ENCODE measurements at regions not wholly inside any gene's neighbourhood (a gene's known extent, or its start where the extent isn't known, plus 50 kb on each side); places are given as distances from the start of the nearest gene placed in this dataset.

DNA sequence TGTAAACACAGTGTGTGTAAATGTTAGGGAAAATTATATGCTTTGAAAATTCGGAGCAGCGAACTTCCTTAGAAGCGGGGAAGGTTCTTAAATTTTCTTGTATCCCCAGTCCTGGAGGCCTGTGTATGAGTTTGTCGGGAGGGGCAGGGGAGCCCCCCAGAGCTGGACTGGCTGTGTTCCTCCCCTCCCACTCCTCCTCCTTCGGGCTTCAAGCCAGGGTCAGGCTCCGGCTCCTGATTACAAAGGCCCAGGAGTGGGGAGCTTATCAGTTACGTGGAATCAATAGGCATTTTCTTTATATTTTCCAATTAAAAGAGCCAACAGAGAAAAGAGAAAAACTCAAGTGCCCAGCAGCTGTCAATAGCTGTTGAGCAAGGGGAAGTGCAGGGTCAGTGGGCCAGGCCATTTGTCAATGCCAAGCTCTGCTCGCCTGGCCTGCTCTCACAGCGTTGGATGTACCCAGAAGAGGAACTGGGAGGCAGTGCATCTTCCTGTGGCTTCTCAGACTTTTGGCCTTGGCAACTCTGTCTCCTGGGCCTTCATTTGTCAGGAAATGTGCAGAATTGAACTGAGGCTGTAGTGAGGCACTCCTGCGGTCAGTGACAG is 156.9 kb upstream of the PCBD1 start:
- Histone ChIP-seq H3K36me3 (ENCODE audit: control insufficient read depth in 2 of 2, extremely low read depth in 1 of 2, insufficient read depth in 2 of 2, low read length in 2 of 2) (no peaks in the 10 kb centered on the region), H3K4me2 (ENCODE audit: control insufficient read depth, extremely low read depth, insufficient read depth, low read depth, low read length) (no peak overlapping the region), H3K79me2 (ENCODE audit: control insufficient read depth, insufficient read depth, low read length) (no peaks in the 10 kb centered on the region), H3K9me3 (ENCODE audit: control insufficient read depth, low read depth, low read length) (no peaks in the 10 kb centered on the region), H3K27me3 (ENCODE audit: control insufficient read depth, extremely low read depth, insufficient read depth, low read length) (peaks cover 27% of the 10 kb centered on the region), H4K20me1 (ENCODE audit: control insufficient read depth, extremely low read depth, insufficient read depth, low read length) (no peaks in the 10 kb centered on the region), H2AFZ (ENCODE audit: control insufficient read depth, low read length) (no peak overlapping the region), H3K4me1 (ENCODE audit: control insufficient read depth, extremely low read depth, insufficient read depth, low read length) (no peaks in the 10 kb centered on the region), H3K27ac (ENCODE audit: control insufficient read depth, insufficient read depth, low read length) (no peak overlapping the region), H3K9ac (ENCODE audit: control insufficient read depth, extremely low read depth, insufficient read depth, low read length) (no peak overlapping the region), H3K9me1 (ENCODE audit: control insufficient read depth, extremely low read depth, insufficient read depth, low read length) (no peaks in the 10 kb centered on the region), H3K4me3 (ENCODE audit: control insufficient read depth in 2 of 3, extremely low read depth in 1 of 3, insufficient read depth in 2 of 3, low read depth in 1 of 3, low read length in 3 of 3) (no peak overlapping the region)
- dilution Hi-C loops (cut with MboI; ENCODE audit: extremely low pct_ligation_motif_present, low sequenced_read_pairs): no loop called here
- DNase-seq (ENCODE audit: low read depth, low spot score): no peak
- FAIRE-seq: no peak
- TF ChIP-seq EZH2 (IDR thresholded peaks at IDR 0.05; ENCODE audit: low read length): no peak
- TF ChIP-seq CTCF (optimal IDR thresholded peaks at IDR 0.05 in 1 of 3, IDR thresholded peaks at IDR 0.05 in 1 of 3, conservative IDR thresholded peaks at IDR 0.05 in 1 of 3; ENCODE audit: extremely low read depth in 1 of 3, insufficient read depth in 2 of 3, low read length in 3 of 3): no peak

DNA sequence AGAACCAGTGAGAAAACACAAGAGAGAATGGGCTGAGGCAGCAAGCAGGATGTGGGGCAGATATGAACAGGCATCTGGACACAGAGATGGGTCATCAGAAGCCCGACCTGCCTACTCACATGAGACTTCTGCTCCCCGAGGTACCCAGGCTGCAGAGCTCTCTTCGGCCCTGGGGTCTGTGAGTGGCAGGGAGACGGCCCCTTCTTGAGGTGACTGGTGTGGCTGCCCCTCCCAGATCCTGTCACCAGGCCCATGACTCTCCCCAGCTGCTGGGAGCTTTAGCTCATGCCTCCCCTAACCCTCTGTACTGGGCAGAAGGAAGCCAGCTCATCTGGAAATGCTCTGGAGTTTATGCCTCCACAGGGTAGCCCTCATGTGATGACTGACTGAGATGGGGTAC is 157.6 kb upstream of the PCBD1 start:
- H3K36me3 ChIP-seq (ENCODE audit: control insufficient read depth in 2 of 2, extremely low read depth in 1 of 2, insufficient read depth in 2 of 2, low read length in 2 of 2): no peaks in the 10 kb centered on the region
- no peak overlapping the region for H3K27ac ChIP-seq (ENCODE audit: control insufficient read depth, insufficient read depth, low read length)
- DNase-seq (ENCODE audit: low read depth, low spot score) (no peak), FAIRE-seq (no peak)
- no peaks in the 10 kb centered on the region for H3K9me3 ChIP-seq (ENCODE audit: control insufficient read depth, low read depth, low read length)
- no peaks in the 10 kb centered on the region for H3K79me2 ChIP-seq (ENCODE audit: control insufficient read depth, insufficient read depth, low read length)
- no peaks in the 10 kb centered on the region for H4K20me1 ChIP-seq (ENCODE audit: control insufficient read depth, extremely low read depth, insufficient read depth, low read length)
- H3K4me1 ChIP-seq (ENCODE audit: control insufficient read depth, extremely low read depth, insufficient read depth, low read length): no peaks in the 10 kb centered on the region
- dilution Hi-C loops (cut with MboI; ENCODE audit: extremely low pct_ligation_motif_present, low sequenced_read_pairs): no loop called here
- peaks cover 27% of the 10 kb centered on the region for H3K27me3 ChIP-seq (ENCODE audit: control insufficient read depth, extremely low read depth, insufficient read depth, low read length)
- H2AFZ ChIP-seq (ENCODE audit: control insufficient read depth, low read length): no peak overlapping the region
- TF ChIP-seq EZH2 (IDR thresholded peaks at IDR 0.05; ENCODE audit: low read length) (no peak), CTCF (optimal IDR thresholded peaks at IDR 0.05 in 1 of 3, IDR thresholded peaks at IDR 0.05 in 1 of 3, conservative IDR thresholded peaks at IDR 0.05 in 1 of 3; ENCODE audit: extremely low read depth in 1 of 3, insufficient read depth in 2 of 3, low read length in 3 of 3) (no peak)
- H3K4me2 ChIP-seq (ENCODE audit: control insufficient read depth, extremely low read depth, insufficient read depth, low read depth, low read length): no peak overlapping the region
- H3K9me1 ChIP-seq (ENCODE audit: control insufficient read depth, extremely low read depth, insufficient read depth, low read length): no peaks in the 10 kb centered on the region
- no peak overlapping the region for H3K9ac ChIP-seq (ENCODE audit: control insufficient read depth, extremely low read depth, insufficient read depth, low read length)
- H3K4me3 ChIP-seq (ENCODE audit: control insufficient read depth in 2 of 3, extremely low read depth in 1 of 3, insufficient read depth in 2 of 3, low read depth in 1 of 3, low read length in 3 of 3): no peak overlapping the region

Data from keratinocyte (primary cell).